A549 (cell line): ENCODE measurements at regions not wholly inside any gene's neighbourhood (a gene's known extent, or its start where the extent isn't known, plus 50 kb on each side); places are given as distances from the start of the nearest gene placed in this dataset.

Source experiments
- ATAC-seq, 2 experiments: fragments of 200-7000 bp in 1 of 2; fragments of >200 bp in 1 of 2; cut with Nextera tagmentation in 1 of 2; cut with Tn5 transposase in 1 of 2; 3 replicates each; pipeline versions ENCODE4 v1.8.0 to v1.9.1; 2018 to 2020; ENCODE audit warnings: mild to moderate bottlenecking in 1 of 2, moderate library complexity in 1 of 2
- CTCF ChIA-PET: fragments of 300-600 bp; sonication (Branson Sonifier 250); formaldehyde crosslinking; extraction: SDS; loops from one replicate; lab custom pipeline; 2021; ENCODE audit warnings: antibody characterized with exemption, inconsistent platforms; lab: Yijun Ruan, JAX
- POLR2A ChIA-PET: fragments of 350-600 bp; formaldehyde crosslinking; extraction: SDS; loops from one replicate; lab custom pipeline; 2021; ENCODE audit warnings: antibody characterized with exemption, inconsistent platforms; lab: Yijun Ruan, JAX
- DNase-seq, 2 experiments: peaks; one replicate each; pipeline versions ENCODE4 v3.0.0 to v3.0.0-alpha.2; 2011 to 2016; ENCODE audit warnings: low read depth in 1 of 2, low spot score in 1 of 2
- FAIRE-seq: peaks from 2 replicates; lab custom pipeline; 2011; peaks lifted over from hg19 to GRCh38; lab: Jason Lieb, UNC
- H3K27ac ChIP-seq, 2 experiments: fragments of >200 bp; sonication (Bioruptor Twin); formaldehyde crosslinking; 3 replicates each; pipeline ENCODE4 v1.5.1; 2016 to 2017
- H3K4me1 ChIP-seq: fragments of >200 bp; sonication (Bioruptor Twin); formaldehyde crosslinking; 3 replicates; pipeline ENCODE4 v1.6.1; 2016
- H3K4me2 ChIP-seq: fragments of >200 bp; sonication (Bioruptor Twin); formaldehyde crosslinking; 3 replicates; pipeline ENCODE4 v1.6.1; 2016
- H3K4me3 ChIP-seq: fragments of >200 bp; sonication (Bioruptor Twin); formaldehyde crosslinking; 3 replicates; pipeline ENCODE4 v1.5.1; 2016
- H3K9me3 ChIP-seq: fragments of >200 bp; sonication (Bioruptor Twin); formaldehyde crosslinking; 3 replicates; pipeline ENCODE4 v1.6.1; 2016
- BHLHE40 ChIP-seq: IDR thresholded peaks from 2 replicates; pipeline ENCODE4 v1.6.1; 2012; ENCODE audit warnings: low read depth, low read length, inconsistent platforms
- CBX8 ChIP-seq: fragments of 200-600 bp; sonication (generic); IDR thresholded peaks from 2 replicates; pipeline ENCODE4 v1.6.1; 2016
- CHD4 ChIP-seq: fragments of 200-600 bp; sonication (generic); IDR thresholded peaks from 2 replicates; pipeline ENCODE4 v1.6.1; 2016; ENCODE audit warnings: antibody characterized with exemption, mild to moderate bottlenecking, borderline replicate concordance
- EHF ChIP-seq: fragments of 250-450 bp; sonication (Bioruptor Pico); IDR thresholded peaks from 2 replicates; pipeline ENCODE4 v1.5.0; 2020; ENCODE audit warnings: mild to moderate bottlenecking
- EHMT2 ChIP-seq: fragments of 200-600 bp; sonication (generic); IDR thresholded peaks from 2 replicates; pipeline ENCODE4 v1.6.1; 2016; ENCODE audit warnings: antibody characterized with exemption, low read depth, mild to moderate bottlenecking, moderate library complexity
- ELK1 ChIP-seq: fragments of 150-350 bp; IDR thresholded peaks from 2 replicates; pipeline ENCODE4 v1.6.1; 2014; ENCODE audit warnings: low read depth, mild to moderate bottlenecking, low read length
- FOSL2 ChIP-seq, 2 experiments: fragments of 450-650 bp in 1 of 2; fragments of >200 bp in 1 of 2; sonication (Bioruptor Twin) in 1 of 2; formaldehyde crosslinking; IDR thresholded peaks; 2 replicates each; pipeline versions ENCODE4 v1.5.0 to v1.6.1; 2016 to 2020; ENCODE audit warnings: mild to moderate bottlenecking in 1 of 2, moderate library complexity in 1 of 2
- HEYL ChIP-seq: fragments of 250-450 bp; sonication (Bioruptor Pico); IDR thresholded peaks from 2 replicates; pipeline ENCODE4 v1.8.0; 2021; ENCODE audit warnings: mild to moderate bottlenecking, moderate library complexity
- HOXB5 ChIP-seq: fragments of 250-450 bp; sonication (Bioruptor Pico); IDR thresholded peaks from 2 replicates; pipeline ENCODE4 v1.5.0; 2020; ENCODE audit warnings: mild to moderate bottlenecking, moderate library complexity
- JUN ChIP-seq, 2 experiments: fragments of >200 bp; sonication (Bioruptor Twin); formaldehyde crosslinking; IDR thresholded peaks; 2 replicates in 1 of 2; 3 replicates in 1 of 2; pipeline ENCODE4 v1.6.1; 2016 to 2017
- KDM5A ChIP-seq: fragments of 200-600 bp; sonication (generic); IDR thresholded peaks from 2 replicates; pipeline ENCODE4 v1.6.1; 2016; ENCODE audit warnings: antibody characterized with exemption, mild to moderate bottlenecking
- MYC ChIP-seq: IDR thresholded peaks from 2 replicates; pipeline ENCODE4 v1.6.1; 2012; ENCODE audit warnings: mild to moderate bottlenecking, inconsistent platforms, low read length, improper control_type of control experiment, borderline replicate concordance
- NFE2L2 ChIP-seq: fragments of 150-350 bp; conservative IDR thresholded peaks from 2 replicates; pipeline ENCODE4 v1.6.1; 2014; ENCODE audit warnings: low read length
- NR3C1 ChIP-seq: fragments of >200 bp; sonication (Bioruptor Twin); formaldehyde crosslinking; IDR thresholded peaks from 3 replicates; pipeline ENCODE4 v1.6.1; 2017
- PBX3 ChIP-seq: IDR thresholded peaks from 2 replicates; pipeline ENCODE4 v1.6.1; 2012
- POLR2AphosphoS2 ChIP-seq: conservative IDR thresholded peaks from 2 replicates; pipeline ENCODE4 v1.6.1; 2012; ENCODE audit warnings: low read length, improper control_type of control experiment, inconsistent platforms
- RFX5 ChIP-seq: fragments of 450-650 bp; IDR thresholded peaks from 2 replicates; pipeline ENCODE4 v1.7.1; 2014; ENCODE audit warnings: antibody characterized with exemption, mild to moderate bottlenecking, moderate library complexity
- RNF2 ChIP-seq: fragments of 200-600 bp; sonication (generic); IDR thresholded peaks from 2 replicates; pipeline ENCODE4 v1.6.1; 2016; ENCODE audit warnings: low read depth, mild to moderate bottlenecking, antibody characterized with exemption, moderate library complexity, borderline replicate concordance
- SREBF2 ChIP-seq: fragments of 450-650 bp; IDR thresholded peaks from 2 replicates; pipeline ENCODE4 v1.6.1; 2014; ENCODE audit warnings: mild to moderate bottlenecking, moderate library complexity
- TP53 ChIP-seq: fragments of 250-450 bp; sonication (Bioruptor Pico); IDR thresholded peaks from 2 replicates; pipeline ENCODE4 v1.5.0; 2021; ENCODE audit warnings: mild to moderate bottlenecking, moderate library complexity
- ZC3H11A ChIP-seq: fragments of 450-650 bp; IDR thresholded peaks from 2 replicates; pipeline ENCODE4 v1.6.1; 2014; ENCODE audit warnings: antibody characterized with exemption, mild to moderate bottlenecking
- ZFP36 ChIP-seq: fragments of 450-650 bp; IDR thresholded peaks from 2 replicates; pipeline ENCODE4 v1.6.1; 2014; ENCODE audit warnings: borderline replicate concordance; ENCODE audit not compliant: partially characterized antibody
- WGBS: methylation state at CpG from one replicate; pipeline ENCODE4 v1.1.6; 2017; ENCODE audit errors: missing lambda C conversion rate; 5-methylcytosine and 5-hydroxymethylcytosine counted together
- TF ChIP-seq, protein P1 (sequence below): fragments of 200-600 bp; sonication (generic); IDR thresholded peaks from 2 replicates; pipeline ENCODE4 v1.6.1; 2016; ENCODE audit warnings: antibody characterized with exemption, mild to moderate bottlenecking, moderate library complexity
- TF ChIP-seq, protein P2 (sequence below): fragments of 450-650 bp; IDR thresholded peaks from 2 replicates; pipeline ENCODE4 v1.6.1; 2014; ENCODE audit warnings: antibody characterized with exemption

DNA sequence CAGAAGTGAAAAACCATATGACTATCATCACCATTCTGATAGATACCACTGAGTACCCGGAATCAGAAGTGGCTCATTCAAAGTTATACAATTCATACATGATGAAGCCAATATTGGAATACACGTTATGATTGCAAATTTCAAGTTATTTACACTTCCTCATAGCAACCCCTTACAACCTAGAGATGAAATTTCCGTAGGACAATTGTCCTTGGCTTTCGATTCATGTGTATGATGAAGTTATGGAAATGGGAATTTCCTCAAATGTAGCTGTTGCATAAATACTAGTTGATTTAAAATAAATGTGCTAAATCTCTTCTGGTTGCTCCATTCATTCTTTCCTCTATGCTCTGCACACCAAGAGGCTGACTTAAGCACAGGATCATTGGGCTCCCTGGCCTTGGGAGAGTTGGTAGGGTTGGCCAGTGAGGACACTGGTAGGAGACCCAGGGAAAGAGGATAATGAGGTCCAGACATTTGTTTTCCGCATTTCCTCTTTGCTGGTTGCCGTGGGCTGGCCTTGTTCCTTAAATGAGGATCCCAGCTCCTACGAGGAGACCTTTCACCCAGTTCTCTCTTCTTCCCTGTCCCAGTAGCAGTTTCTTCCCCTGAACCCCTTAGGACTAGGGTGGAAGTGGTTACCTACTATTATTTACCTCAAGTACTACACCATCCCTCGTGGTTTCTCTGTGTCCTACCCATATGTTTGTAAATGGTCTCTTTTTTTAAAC, 90.3 kb downstream of the ZNF474 start (continued):
- TF ChIP-seq, protein P1, sequence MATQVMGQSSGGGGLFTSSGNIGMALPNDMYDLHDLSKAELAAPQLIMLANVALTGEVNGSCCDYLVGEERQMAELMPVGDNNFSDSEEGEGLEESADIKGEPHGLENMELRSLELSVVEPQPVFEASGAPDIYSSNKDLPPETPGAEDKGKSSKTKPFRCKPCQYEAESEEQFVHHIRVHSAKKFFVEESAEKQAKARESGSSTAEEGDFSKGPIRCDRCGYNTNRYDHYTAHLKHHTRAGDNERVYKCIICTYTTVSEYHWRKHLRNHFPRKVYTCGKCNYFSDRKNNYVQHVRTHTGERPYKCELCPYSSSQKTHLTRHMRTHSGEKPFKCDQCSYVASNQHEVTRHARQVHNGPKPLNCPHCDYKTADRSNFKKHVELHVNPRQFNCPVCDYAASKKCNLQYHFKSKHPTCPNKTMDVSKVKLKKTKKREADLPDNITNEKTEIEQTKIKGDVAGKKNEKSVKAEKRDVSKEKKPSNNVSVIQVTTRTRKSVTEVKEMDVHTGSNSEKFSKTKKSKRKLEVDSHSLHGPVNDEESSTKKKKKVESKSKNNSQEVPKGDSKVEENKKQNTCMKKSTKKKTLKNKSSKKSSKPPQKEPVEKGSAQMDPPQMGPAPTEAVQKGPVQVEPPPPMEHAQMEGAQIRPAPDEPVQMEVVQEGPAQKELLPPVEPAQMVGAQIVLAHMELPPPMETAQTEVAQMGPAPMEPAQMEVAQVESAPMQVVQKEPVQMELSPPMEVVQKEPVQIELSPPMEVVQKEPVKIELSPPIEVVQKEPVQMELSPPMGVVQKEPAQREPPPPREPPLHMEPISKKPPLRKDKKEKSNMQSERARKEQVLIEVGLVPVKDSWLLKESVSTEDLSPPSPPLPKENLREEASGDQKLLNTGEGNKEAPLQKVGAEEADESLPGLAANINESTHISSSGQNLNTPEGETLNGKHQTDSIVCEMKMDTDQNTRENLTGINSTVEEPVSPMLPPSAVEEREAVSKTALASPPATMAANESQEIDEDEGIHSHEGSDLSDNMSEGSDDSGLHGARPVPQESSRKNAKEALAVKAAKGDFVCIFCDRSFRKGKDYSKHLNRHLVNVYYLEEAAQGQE: no peak
- TF ChIP-seq SREBF2: no peak

DNA sequence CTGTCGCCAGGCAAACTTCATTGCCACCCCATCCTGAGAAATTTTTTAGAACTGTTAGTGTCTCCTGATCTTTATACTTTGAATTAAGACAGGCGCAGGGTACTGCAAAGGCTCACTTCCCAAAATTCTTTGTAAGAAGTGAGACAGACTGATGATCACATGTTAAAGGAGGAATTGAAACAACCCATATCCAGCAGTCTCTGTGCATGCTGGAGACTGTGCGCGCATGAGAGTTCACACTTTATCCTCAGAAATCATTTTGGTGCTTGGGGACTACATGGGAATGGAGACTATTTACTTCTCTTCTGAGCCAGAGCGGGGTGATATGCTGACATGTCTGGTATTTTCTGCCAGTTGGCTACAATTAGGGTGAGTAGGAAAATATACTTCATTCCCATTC, 91.2 kb downstream of the ZNF474 start:
- no peak for TF ChIP-seq HEYL (CRISPR knock-in tag)
- no peak for TF ChIP-seq NFE2L2
- TF ChIP-seq CHD4: no peak
- TF ChIP-seq MYC: no peak
- TF ChIP-seq POLR2AphosphoS2: no peak
- no peak for TF ChIP-seq BHLHE40
- TF ChIP-seq PBX3: no peak
- no peak for TF ChIP-seq NR3C1
- no peak for TF ChIP-seq ELK1
- TF ChIP-seq ZC3H11A: no peak
- ChIA-PET POLR2A (no interaction called here), CTCF (no interaction called here)
- Histone ChIP-seq H3K27ac (no peak overlapping the region), H3K4me3 (no peak overlapping the region), H3K9me3 (no peaks in the 10 kb centered on the region), H3K4me2 (no peak overlapping the region), H3K4me1 (no peaks in the 10 kb centered on the region)
- ATAC-seq (no peak), DNase-seq (no peak), FAIRE-seq (no peak)
- 48% methylated on average over 5 of the region's 5 CpGs for WGBS

DNA sequence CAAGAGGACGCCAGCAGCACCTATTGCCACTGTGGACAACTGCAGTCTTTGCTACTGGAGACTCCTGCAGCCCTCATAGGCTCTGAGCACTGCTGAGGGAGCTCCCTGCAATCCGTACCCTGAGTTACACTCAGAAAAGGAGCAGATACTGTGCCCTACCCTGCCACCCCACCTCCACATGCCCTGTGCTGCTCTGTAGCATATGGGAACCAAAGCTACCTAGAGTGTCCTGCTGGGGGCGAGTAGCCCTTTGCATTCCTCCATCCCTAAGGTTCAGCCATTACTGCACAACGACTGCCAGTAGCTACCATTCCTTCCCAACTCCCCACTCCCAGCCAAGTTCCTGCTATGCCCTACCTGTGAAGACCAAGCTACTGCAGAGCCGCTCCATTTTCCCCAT, 90.2 kb upstream of the SNCAIP start:
- no peak overlapping the region for H3K4me3 ChIP-seq
- ChIA-PET POLR2A (no interaction called here), CTCF (no interaction called here)
- 3% methylated on average over 5 of the region's 5 CpGs for WGBS
- H3K4me1 ChIP-seq: no peaks in the 10 kb centered on the region
- no peak for DNase-seq
- ATAC-seq: peak in 1 of 2 experiments; percentile 33; a peak in 1 of 6 replicates
- TF ChIP-seq CBX8 (no peak), HEYL (CRISPR knock-in tag) (no peak), JUN (IDR thresholded peaks at IDR 0.05) (no peak), BHLHE40 (no peak), HOXB5 (CRISPR knock-in tag) (no peak), PBX3 (no peak), ZFP36 (no peak), RNF2 (no peak), FOSL2 (IDR thresholded peaks at IDR 0.05) (no peak), FOSL2 (CRISPR knock-in tag; IDR thresholded peaks at IDR 0.05) (no peak), TP53 (CRISPR knock-in tag) (no peak), RFX5 (no peak), EHMT2 (no peak), KDM5A (no peak), EHF (CRISPR knock-in tag) (no peak), CHD4 (no peak), SREBF2 (no peak)
- TF ChIP-seq, protein P2, sequence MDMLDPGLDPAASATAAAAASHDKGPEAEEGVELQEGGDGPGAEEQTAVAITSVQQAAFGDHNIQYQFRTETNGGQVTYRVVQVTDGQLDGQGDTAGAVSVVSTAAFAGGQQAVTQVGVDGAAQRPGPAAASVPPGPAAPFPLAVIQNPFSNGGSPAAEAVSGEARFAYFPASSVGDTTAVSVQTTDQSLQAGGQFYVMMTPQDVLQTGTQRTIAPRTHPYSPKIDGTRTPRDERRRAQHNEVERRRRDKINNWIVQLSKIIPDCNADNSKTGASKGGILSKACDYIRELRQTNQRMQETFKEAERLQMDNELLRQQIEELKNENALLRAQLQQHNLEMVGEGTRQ: no peak
- no peak overlapping the region for H3K4me2 ChIP-seq
- no peak for FAIRE-seq
- no peaks in the 10 kb centered on the region for H3K9me3 ChIP-seq
- no peak overlapping the region for H3K27ac ChIP-seq
